ENCODE measurements at regions not wholly inside any gene's neighbourhood (a gene's known extent, or its start where the extent isn't known, plus 50 kb on each side); places are given as distances from the start of the nearest gene placed in this dataset.

GRCh38 chr1:187045371-187045770, 216.6 kb downstream of the PLA2G4A start:
- no peak for TF ChIP-seq RAD21 (IDR thresholded peaks at IDR 0.05; ENCODE audit: low read depth)
- TF ChIP-seq TEAD4 (IDR thresholded peaks at IDR 0.05), result no peak
- no peak for TF ChIP-seq CREB1 (IDR thresholded peaks at IDR 0.05; ENCODE audit: low read depth)
- TF ChIP-seq ZBTB7A (IDR thresholded peaks at IDR 0.05; ENCODE audit: low read depth), result no peak
- no peak for TF ChIP-seq FOXM1 (IDR thresholded peaks at IDR 0.05; ENCODE audit: borderline replicate concordance, low read depth)
- no peak for TF ChIP-seq EP300 (IDR thresholded peaks at IDR 0.05; ENCODE audit: borderline replicate concordance)
- TF ChIP-seq REST (IDR thresholded peaks at IDR 0.05; ENCODE audit: low read depth), result no peak
- no peak for TF ChIP-seq CEBPB (IDR thresholded peaks at IDR 0.05)
- TF ChIP-seq TAF1 (IDR thresholded peaks at IDR 0.05; ENCODE audit: low read depth), result no peak
- TF ChIP-seq NFIC (IDR thresholded peaks at IDR 0.05), result no peak
